ENCODE measurements at regions not wholly inside any gene's neighbourhood (a gene's known extent, or its start where the extent isn't known, plus 50 kb on each side); places are given as distances from the start of the nearest gene placed in this dataset.

- no peaks in the 10 kb centered on the region for H3K4me1 ChIP-seq
- no peaks in the 10 kb centered on the region for H3K9me3 ChIP-seq
- intact Hi-C loops (cut with DNase I): no loop called here
- no peaks in the 10 kb centered on the region for H3K36me3 ChIP-seq
- no peak overlapping the region for H3K27ac ChIP-seq
- no peaks in the 10 kb centered on the region for H3K27me3 ChIP-seq
- ATAC-seq (no peak), DNase-seq (no peak)
- H3K4me3 ChIP-seq: no peak overlapping the region
- no peak for TF ChIP-seq CTCF (IDR thresholded peaks at IDR 0.05)
These were observed 334.3 kb downstream of the AACS start for GRCh38 chr12:125399489-125399888.

- no peaks in the 10 kb centered on the region for H3K36me3 ChIP-seq
- no peak for DNase-seq
- H3K4me1 ChIP-seq: no peaks in the 10 kb centered on the region
- H3K4me3 ChIP-seq: no peak overlapping the region
- TF ChIP-seq CTCF (IDR thresholded peaks at IDR 0.05): peak; percentile 56
- ATAC-seq: no peak
- H3K27ac ChIP-seq: no peak overlapping the region
- no peaks in the 10 kb centered on the region for H3K9me3 ChIP-seq
- peaks cover 5% of the 10 kb centered on the region for H3K27me3 ChIP-seq
- intact Hi-C loops (cut with DNase I): no loop called here
These were observed 337.9 kb downstream of the AACS start for GRCh38 chr12:125402874-125403789.

- Histone ChIP-seq H3K4me3 (no peak overlapping the region), H3K9me3 (no peaks in the 10 kb centered on the region), H3K27ac (no peak overlapping the region), H3K27me3 (peaks cover 5% of the 10 kb centered on the region), H3K4me1 (no peaks in the 10 kb centered on the region), H3K36me3 (no peaks in the 10 kb centered on the region)
- no peak for TF ChIP-seq CTCF (IDR thresholded peaks at IDR 0.05)
- DNase-seq: no peak
- no peak for ATAC-seq
- intact Hi-C loops (cut with DNase I): no loop called here
These were observed 338.6 kb downstream of the AACS start for GRCh38 chr12:125403843-125404242.

GRCh38 chr12:125406131-125406530 lies 340.9 kb downstream of the AACS start:
- no peaks in the 10 kb centered on the region for H3K9me3 ChIP-seq
- intact Hi-C loops (cut with DNase I): no loop called here
- ATAC-seq (no peak), DNase-seq (no peak)
- H3K27ac ChIP-seq: no peak overlapping the region
- no peaks in the 10 kb centered on the region for H3K36me3 ChIP-seq
- peaks cover 5% of the 10 kb centered on the region for H3K27me3 ChIP-seq
- H3K4me1 ChIP-seq: no peaks in the 10 kb centered on the region
- TF ChIP-seq CTCF (IDR thresholded peaks at IDR 0.05): no peak
- no peak overlapping the region for H3K4me3 ChIP-seq

GRCh38 chr12:125408718-125409117 lies 343.5 kb downstream of the AACS start:
- TF ChIP-seq CTCF (IDR thresholded peaks at IDR 0.05): no peak
- H3K9me3 ChIP-seq: no peaks in the 10 kb centered on the region
- H3K4me3 ChIP-seq: no peak overlapping the region
- intact Hi-C loops (cut with DNase I): no loop called here
- no peaks in the 10 kb centered on the region for H3K36me3 ChIP-seq
- peaks cover 5% of the 10 kb centered on the region for H3K27me3 ChIP-seq
- no peak for ATAC-seq
- no peak for DNase-seq
- H3K4me1 ChIP-seq: no peaks in the 10 kb centered on the region
- no peak overlapping the region for H3K27ac ChIP-seq

Data from upper lobe of right lung (tissue), 1 donor.